ENCODE measurements at regions not wholly inside any gene's neighbourhood (a gene's known extent, or its start where the extent isn't known, plus 50 kb on each side); places are given as distances from the start of the nearest gene placed in this dataset.

- TF ChIP-seq CTCF (IDR thresholded peaks at IDR 0.05), result no peak
- TF ChIP-seq EZH2phosphoT487 (IDR thresholded peaks at IDR 0.05), result no peak
- TF ChIP-seq EZH2 (IDR thresholded peaks at IDR 0.05), result no peak
These were observed 1458.6 kb upstream of the TENM4 start for GRCh38 chr11:80899381-80899780.

All from neural progenitor cell (in vitro differentiated cells).